LNCAP (cell line): ENCODE measurements at regions not wholly inside any gene's neighbourhood (a gene's known extent, or its start where the extent isn't known, plus 50 kb on each side); places are given as distances from the start of the nearest gene placed in this dataset.

Source experiments
- TF ChIP-seq, protein P1 (sequence below): fragments of 450-650 bp; IDR thresholded peaks from 2 replicates; pipeline ENCODE4 v1.5.1; 2017; ENCODE audit warnings: mild to moderate bottlenecking

DNA sequence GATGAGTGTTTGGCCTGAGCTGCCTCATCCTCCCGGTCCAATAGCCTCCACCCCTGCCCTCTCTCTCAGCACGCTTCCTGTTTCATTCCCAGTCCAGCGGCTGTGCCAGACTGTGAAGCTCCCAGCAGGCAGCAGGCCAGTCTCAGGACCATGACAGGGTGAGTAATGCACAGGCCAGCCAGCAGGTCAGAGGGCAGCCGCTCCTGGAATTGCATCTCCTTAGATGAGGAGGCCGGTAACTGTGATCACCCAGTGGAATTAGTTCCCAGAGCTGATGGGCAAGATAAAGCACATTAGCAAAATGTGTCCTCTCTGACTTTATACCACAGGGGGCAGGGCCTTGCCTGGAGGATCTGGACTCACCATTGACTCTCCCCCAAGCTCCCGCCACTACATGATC lies 251.2 kb downstream of the ETS1 start:
- TF ChIP-seq, protein P1, sequence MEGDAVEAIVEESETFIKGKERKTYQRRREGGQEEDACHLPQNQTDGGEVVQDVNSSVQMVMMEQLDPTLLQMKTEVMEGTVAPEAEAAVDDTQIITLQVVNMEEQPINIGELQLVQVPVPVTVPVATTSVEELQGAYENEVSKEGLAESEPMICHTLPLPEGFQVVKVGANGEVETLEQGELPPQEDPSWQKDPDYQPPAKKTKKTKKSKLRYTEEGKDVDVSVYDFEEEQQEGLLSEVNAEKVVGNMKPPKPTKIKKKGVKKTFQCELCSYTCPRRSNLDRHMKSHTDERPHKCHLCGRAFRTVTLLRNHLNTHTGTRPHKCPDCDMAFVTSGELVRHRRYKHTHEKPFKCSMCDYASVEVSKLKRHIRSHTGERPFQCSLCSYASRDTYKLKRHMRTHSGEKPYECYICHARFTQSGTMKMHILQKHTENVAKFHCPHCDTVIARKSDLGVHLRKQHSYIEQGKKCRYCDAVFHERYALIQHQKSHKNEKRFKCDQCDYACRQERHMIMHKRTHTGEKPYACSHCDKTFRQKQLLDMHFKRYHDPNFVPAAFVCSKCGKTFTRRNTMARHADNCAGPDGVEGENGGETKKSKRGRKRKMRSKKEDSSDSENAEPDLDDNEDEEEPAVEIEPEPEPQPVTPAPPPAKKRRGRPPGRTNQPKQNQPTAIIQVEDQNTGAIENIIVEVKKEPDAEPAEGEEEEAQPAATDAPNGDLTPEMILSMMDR: no peak

DNA sequence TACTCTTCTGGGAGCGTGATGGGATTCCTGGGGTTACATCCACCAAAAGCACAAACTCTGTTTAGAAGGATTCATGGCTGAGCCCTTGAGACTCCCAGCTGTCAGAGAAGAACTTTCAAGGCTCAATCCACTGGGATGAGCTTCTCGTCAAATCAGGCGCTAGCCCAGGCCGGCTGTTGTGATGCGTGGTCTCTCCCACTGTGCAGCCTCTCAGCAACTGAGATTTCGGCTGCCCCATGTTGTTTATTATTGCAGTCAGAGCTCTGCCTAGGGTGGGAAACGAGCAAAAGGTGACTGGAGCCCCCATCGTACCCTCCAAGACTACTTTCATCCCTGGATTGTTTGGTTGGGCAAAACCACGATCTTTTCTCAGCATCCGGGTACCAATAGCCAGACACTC lies 251.6 kb downstream of the ETS1 start:
- TF ChIP-seq, protein P1: no peak

DNA sequence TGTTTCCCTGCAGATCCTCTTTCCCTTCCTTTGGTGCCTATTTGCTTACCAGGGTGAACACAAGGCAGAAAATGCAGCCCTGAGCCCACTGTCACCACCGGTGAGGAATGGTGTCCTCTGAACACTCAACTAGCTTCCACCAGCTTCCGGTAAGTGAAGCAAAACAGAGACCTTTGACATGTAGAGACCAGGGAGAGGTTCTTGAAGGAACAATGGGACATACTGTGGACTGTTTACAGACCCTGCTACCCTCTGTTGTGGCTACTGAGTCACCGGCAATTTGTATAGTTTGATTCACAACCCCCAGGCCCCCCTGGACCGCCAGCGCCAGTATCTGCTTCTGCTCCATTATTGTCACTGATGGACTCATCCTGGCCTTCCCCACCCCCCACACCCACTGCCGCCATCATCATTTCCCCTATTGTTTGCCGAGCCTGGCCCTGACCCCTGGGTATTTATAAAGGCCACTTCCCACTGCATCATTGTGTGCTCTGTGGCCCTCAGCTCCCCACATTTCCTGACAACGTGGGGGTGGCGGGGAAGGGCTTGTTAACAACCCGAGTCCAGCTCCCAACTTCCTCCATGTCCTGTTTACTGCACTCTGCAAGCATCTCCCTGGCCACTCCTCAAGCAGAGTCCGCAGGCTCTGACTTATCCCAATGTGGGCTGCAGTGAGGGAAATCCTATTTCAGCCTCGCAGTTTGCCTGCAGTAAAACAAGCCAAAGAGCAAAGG lies 252.9 kb downstream of the ETS1 start:
- TF ChIP-seq, protein P1: no peak

DNA sequence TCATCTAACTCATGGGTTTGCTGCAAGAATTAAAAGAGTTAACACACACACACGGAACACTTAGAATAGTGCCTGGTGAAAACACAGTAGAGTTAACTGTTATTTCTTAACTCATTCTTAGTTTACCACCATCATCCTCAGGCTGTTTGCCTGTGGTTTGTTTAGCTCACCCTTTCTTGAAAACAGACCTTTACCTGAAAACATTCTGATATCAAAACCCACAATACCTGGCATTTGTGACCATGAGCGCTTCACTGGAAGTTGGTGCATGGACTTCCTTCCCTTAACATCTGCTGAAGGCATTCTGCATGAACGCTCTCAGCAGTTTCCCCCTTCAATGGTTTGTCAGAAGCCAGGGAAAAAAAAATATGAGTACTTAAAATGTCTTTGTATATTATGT lies 256.0 kb downstream of the ETS1 start:
- TF ChIP-seq, protein P1: no peak

DNA sequence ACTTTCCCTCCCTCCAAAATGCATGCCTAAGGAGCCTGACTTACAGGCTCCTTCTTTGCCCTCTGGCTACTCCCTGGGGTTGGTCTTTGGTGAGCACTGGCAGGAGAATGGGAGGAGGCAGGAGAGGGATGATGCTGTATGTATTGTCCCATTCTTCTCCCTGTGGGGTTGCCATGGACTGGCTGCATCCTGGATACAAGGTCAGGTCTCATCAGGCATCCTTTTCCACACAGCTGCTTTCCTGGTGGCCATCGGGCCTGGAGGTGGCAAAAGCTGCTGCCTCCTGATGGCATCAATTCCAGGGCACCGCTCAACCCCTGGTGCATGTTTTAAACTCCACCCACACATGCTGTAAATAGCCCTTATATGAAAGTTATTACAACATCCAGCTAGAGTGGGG lies 257.2 kb downstream of the ETS1 start:
- TF ChIP-seq, protein P1: no peak

DNA sequence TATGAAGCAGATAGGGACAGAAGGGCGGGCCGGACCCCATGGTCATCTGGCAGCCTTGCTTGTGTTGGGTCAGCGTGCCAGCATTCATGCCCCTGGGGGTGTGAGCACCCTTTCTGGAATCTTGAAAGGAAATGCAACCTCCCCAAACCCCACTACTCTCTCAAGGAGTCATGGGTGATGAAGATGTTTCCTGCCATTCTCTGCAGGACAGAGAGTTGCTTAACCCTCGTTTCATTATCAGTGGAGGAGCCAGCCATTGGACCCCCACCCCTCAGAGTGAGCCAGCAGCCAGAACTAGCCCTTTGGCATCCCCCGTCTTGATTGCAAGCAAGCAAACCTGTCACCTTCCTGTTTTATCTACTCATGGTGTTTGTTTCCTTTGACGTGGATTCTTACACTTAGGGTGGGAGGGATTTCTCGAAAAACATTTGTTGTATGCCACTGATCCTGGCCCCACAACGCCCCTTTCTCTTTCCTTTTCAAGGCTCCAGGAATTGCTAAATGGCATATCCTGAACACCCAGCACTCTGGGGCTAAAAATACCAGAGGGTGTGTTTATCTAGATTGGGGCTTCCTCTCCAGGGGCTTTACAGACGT lies 258.3 kb downstream of the ETS1 start:
- TF ChIP-seq, protein P1: no peak

DNA sequence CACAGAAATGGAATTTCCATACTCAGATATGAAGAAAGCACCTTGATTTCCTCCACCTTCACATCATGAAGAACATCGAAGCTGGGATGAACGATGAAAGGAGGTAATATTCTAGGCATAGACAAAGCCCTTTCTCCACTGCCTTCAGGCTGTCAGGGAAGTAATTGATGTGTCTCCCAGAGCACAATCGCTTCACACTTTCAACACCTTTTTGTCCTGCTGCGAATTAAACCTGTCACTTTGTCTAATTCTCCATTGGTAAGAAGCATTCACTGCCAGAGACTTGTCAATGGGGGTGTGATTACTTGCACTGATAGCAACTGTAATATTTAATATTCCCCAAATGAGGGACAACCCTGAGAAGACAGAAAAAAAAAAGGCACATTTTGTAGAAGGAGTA lies 260.1 kb downstream of the ETS1 start:
- TF ChIP-seq, protein P1: no peak
